Astrocyte of the hippocampus (primary cell): ENCODE measurements at regions not wholly inside any gene's neighbourhood (a gene's known extent, or its start where the extent isn't known, plus 50 kb on each side); places are given as distances from the start of the nearest gene placed in this dataset.

Source experiments
- DNase-seq: peaks from one replicate; pipeline ENCODE4 v3.0.0; 2011; ENCODE audit warnings: low read depth, low spot score

- DNase-seq = no peak
Observed at GRCh38 chr5:108649646-108650045, 98.1 kb upstream of the FER start.

- no peak for DNase-seq
Observed at GRCh38 chr5:108649106-108649505, 98.6 kb upstream of the FER start.

GRCh38 chr5:108642170-108642906, 105.4 kb upstream of the FER start:
- peak; percentile 83 for DNase-seq

GRCh38 chr5:108641596-108641995, 106.1 kb upstream of the FER start:
- no peak for DNase-seq

GRCh38 chr5:108639366-108639765, 108.3 kb upstream of the FER start:
- no peak for DNase-seq

- no peak for DNase-seq
Observed at GRCh38 chr5:108638021-108638420, 109.7 kb upstream of the FER start.

- no peak for DNase-seq
Observed at GRCh38 chr5:108637134-108637533, 110.6 kb upstream of the FER start.

GRCh38 chr5:108636135-108636853, 111.4 kb upstream of the FER start:
- no peak for DNase-seq

- DNase-seq = no peak
Observed at GRCh38 chr5:108634617-108635288, 112.9 kb upstream of the FER start.

GRCh38 chr5:108634010-108634616, 113.6 kb upstream of the FER start:
- DNase-seq = peak; percentile 18

- no peak for DNase-seq
Observed at GRCh38 chr5:108629779-108630528, 117.7 kb upstream of the FER start.

GRCh38 chr5:108625654-108626053, 122.0 kb upstream of the FER start:
- DNase-seq = no peak

GRCh38 chr5:108623826-108624225, 123.9 kb upstream of the FER start:
- DNase-seq = no peak

GRCh38 chr5:108620516-108620915, 127.2 kb upstream of the FER start:
- no peak for DNase-seq

- DNase-seq = no peak
Observed at GRCh38 chr5:108619815-108620214, 127.9 kb upstream of the FER start.

GRCh38 chr5:108617467-108618435, 129.9 kb upstream of the FER start:
- no peak for DNase-seq

- no peak for DNase-seq
Observed at GRCh38 chr5:108615216-108615615, 132.5 kb upstream of the FER start.

GRCh38 chr5:108607421-108607820, 140.3 kb upstream of the FER start:
- DNase-seq = no peak

GRCh38 chr5:108606185-108606584, 141.5 kb upstream of the FER start:
- no peak for DNase-seq

- DNase-seq = no peak
Observed at GRCh38 chr5:108602830-108603229, 144.9 kb upstream of the FER start.
